Karpas-422 (cell line): ENCODE measurements at regions not wholly inside any gene's neighbourhood (a gene's known extent, or its start where the extent isn't known, plus 50 kb on each side); places are given as distances from the start of the nearest gene placed in this dataset.

ENCODE experiments used
- DNase-seq: peaks from one replicate; pipeline ENCODE4 v3.0.0-alpha.2; 2015
- H2AFZ ChIP-seq: fragments of 200-600 bp; sonication (generic); 2 replicates; pipeline ENCODE4 v1.6.1; 2014; ENCODE audit warnings: antibody characterized with exemption, low read length, mixed read lengths
- H3K27ac ChIP-seq: fragments of 200-600 bp; sonication (generic); 2 replicates; pipeline ENCODE4 v1.5.1; 2014; ENCODE audit warnings: mild to moderate bottlenecking, low read length, moderate library complexity
- H3K27me3 ChIP-seq: fragments of 200-600 bp; sonication (generic); 2 replicates; pipeline ENCODE4 v1.6.1; 2014; ENCODE audit warnings: low read length, mixed read lengths
- H3K36me3 ChIP-seq: fragments of 200-600 bp; sonication (generic); 2 replicates; pipeline ENCODE4 v1.6.1; 2014; ENCODE audit warnings: low read length, mixed read lengths; ENCODE audit not compliant: insufficient read depth
- H3K4me1 ChIP-seq: fragments of 200-600 bp; sonication (generic); 2 replicates; pipeline ENCODE4 v1.6.1; 2014; ENCODE audit warnings: mild to moderate bottlenecking, low read length, mixed read lengths
- H3K4me2 ChIP-seq: fragments of 200-600 bp; sonication (generic); 2 replicates; pipeline ENCODE4 v1.6.1; 2014; ENCODE audit warnings: low read length, low read depth, mild to moderate bottlenecking; ENCODE audit not compliant: poor library complexity, severe bottlenecking
- H3K4me3 ChIP-seq: fragments of 200-600 bp; sonication (generic); 2 replicates; pipeline ENCODE4 v1.5.1; 2014; ENCODE audit warnings: mild to moderate bottlenecking, antibody characterized with exemption, low read length, mixed read lengths
- H3K79me2 ChIP-seq: fragments of 200-600 bp; sonication (generic); 2 replicates; pipeline ENCODE4 v1.6.1; 2014; ENCODE audit warnings: mild to moderate bottlenecking, low read length, mixed read lengths
- H3K9ac ChIP-seq: fragments of 200-600 bp; sonication (generic); 2 replicates; pipeline ENCODE4 v1.6.0; 2014; ENCODE audit warnings: low read length
- H3K9me2 ChIP-seq: fragments of 200-600 bp; sonication (generic), shearing (Covaris generic); replicated peaks from 2 replicates; pipeline ENCODE4 v1.6.0; 2014; ENCODE audit warnings: mild to moderate bottlenecking, low read length, moderate library complexity; ENCODE audit not compliant: insufficient read depth
- H3K9me3 ChIP-seq: fragments of 300-700, 200-600 bp; sonication (generic); 2 replicates; pipeline ENCODE4 v1.6.1; 2014; ENCODE audit warnings: low read length, mixed read lengths
- H4K20me1 ChIP-seq: fragments of 200-600 bp; sonication (generic); 2 replicates; pipeline ENCODE4 v1.6.1; 2014; ENCODE audit warnings: mild to moderate bottlenecking, antibody characterized with exemption, low read length, low read depth; ENCODE audit not compliant: insufficient read depth

- Histone ChIP-seq H3K27me3 (no peaks in the 10 kb centered on the region; the same call in 1 of the 2 replicates), H3K36me3 (no peaks in the 10 kb centered on the region), H3K9me2 (no peaks in the 10 kb centered on the region), H3K4me2 (no peak overlapping the region), H3K79me2 (no peaks in the 10 kb centered on the region), H3K9ac (no peak overlapping the region), H4K20me1 (no peaks in the 10 kb centered on the region), H2AFZ (no peak overlapping the region), H3K27ac (no peak overlapping the region), H3K4me1 (no peaks in the 10 kb centered on the region), H3K4me3 (no peak overlapping the region), H3K9me3 (no peaks in the 10 kb centered on the region)
- no peak for DNase-seq
Observed at GRCh38 chr13:34143637-34144036, 325.7 kb downstream of the RFC3 start.

GRCh38 chr13:34144142-34144541 is 326.2 kb downstream of the RFC3 start:
- no peaks in the 10 kb centered on the region for H4K20me1 ChIP-seq
- no peaks in the 10 kb centered on the region for H3K27me3 ChIP-seq
- no peaks in the 10 kb centered on the region for H3K9me2 ChIP-seq

GRCh38 chr13:34145061-34145460 is 327.1 kb downstream of the RFC3 start:
- no peak overlapping the region for H2AFZ ChIP-seq
- no peaks in the 10 kb centered on the region for H4K20me1 ChIP-seq
- no peaks in the 10 kb centered on the region for H3K4me1 ChIP-seq
- DNase-seq = no peak
- no peaks in the 10 kb centered on the region for H3K27me3 ChIP-seq
- H3K36me3 ChIP-seq = no peaks in the 10 kb centered on the region
- H3K79me2 ChIP-seq = no peaks in the 10 kb centered on the region
- no peak overlapping the region for H3K27ac ChIP-seq
- no peak overlapping the region for H3K9ac ChIP-seq
- H3K4me2 ChIP-seq = no peak overlapping the region
- no peaks in the 10 kb centered on the region for H3K9me3 ChIP-seq
- no peaks in the 10 kb centered on the region for H3K9me2 ChIP-seq
- no peak overlapping the region for H3K4me3 ChIP-seq

More at GRCh38 chr13:34144142-34144541, 326.2 kb downstream of the RFC3 start:
- Histone ChIP-seq H3K79me2 (no peaks in the 10 kb centered on the region), H3K9me3 (no peaks in the 10 kb centered on the region), H3K36me3 (no peaks in the 10 kb centered on the region), H2AFZ (no peak overlapping the region), H3K9ac (no peak overlapping the region), H3K27ac (no peak overlapping the region), H3K4me3 (no peak overlapping the region), H3K4me2 (no peak overlapping the region), H3K4me1 (no peaks in the 10 kb centered on the region)
- no peak for DNase-seq

GRCh38 chr13:34148359-34148758 is 330.4 kb downstream of the RFC3 start:
- H3K9me3 ChIP-seq = no peaks in the 10 kb centered on the region
- no peak overlapping the region for H3K4me2 ChIP-seq
- H3K27me3 ChIP-seq = no peaks in the 10 kb centered on the region
- no peak overlapping the region for H3K9ac ChIP-seq
- H3K4me1 ChIP-seq = no peaks in the 10 kb centered on the region
- no peak for DNase-seq
- H4K20me1 ChIP-seq = no peaks in the 10 kb centered on the region
- H3K4me3 ChIP-seq = no peak overlapping the region
- H3K36me3 ChIP-seq = no peaks in the 10 kb centered on the region
- H3K9me2 ChIP-seq = no peaks in the 10 kb centered on the region
- no peaks in the 10 kb centered on the region for H3K79me2 ChIP-seq
- H3K27ac ChIP-seq = no peak overlapping the region
- H2AFZ ChIP-seq = no peak overlapping the region

- DNase-seq = no peak
- H3K4me2 ChIP-seq = no peak overlapping the region
- H3K4me3 ChIP-seq = no peak overlapping the region
- no peaks in the 10 kb centered on the region for H3K36me3 ChIP-seq
- H3K79me2 ChIP-seq = no peaks in the 10 kb centered on the region
- no peaks in the 10 kb centered on the region for H3K4me1 ChIP-seq
- no peaks in the 10 kb centered on the region for H4K20me1 ChIP-seq
- no peaks in the 10 kb centered on the region for H3K27me3 ChIP-seq
- no peaks in the 10 kb centered on the region for H3K9me2 ChIP-seq
- H2AFZ ChIP-seq = no peak overlapping the region
- H3K27ac ChIP-seq = no peak overlapping the region
- H3K9ac ChIP-seq = no peak overlapping the region
- no peaks in the 10 kb centered on the region for H3K9me3 ChIP-seq
Observed at GRCh38 chr13:34151885-34152284, 333.9 kb downstream of the RFC3 start.

GRCh38 chr13:34152409-34152808 is 334.5 kb downstream of the RFC3 start:
- Histone ChIP-seq H3K9me3 (no peaks in the 10 kb centered on the region), H3K27me3 (no peaks in the 10 kb centered on the region), H4K20me1 (no peaks in the 10 kb centered on the region), H3K79me2 (no peaks in the 10 kb centered on the region), H3K9me2 (no peaks in the 10 kb centered on the region), H3K9ac (no peak overlapping the region), H3K27ac (no peak overlapping the region), H3K4me2 (no peak overlapping the region), H3K4me3 (no peak overlapping the region), H3K4me1 (no peaks in the 10 kb centered on the region), H3K36me3 (no peaks in the 10 kb centered on the region), H2AFZ (no peak overlapping the region)
- DNase-seq = no peak

- Histone ChIP-seq H3K4me3 (no peak overlapping the region), H3K27ac (no peak overlapping the region), H3K9me3 (no peaks in the 10 kb centered on the region), H3K79me2 (no peaks in the 10 kb centered on the region), H3K27me3 (no peaks in the 10 kb centered on the region), H3K4me1 (no peaks in the 10 kb centered on the region), H4K20me1 (no peaks in the 10 kb centered on the region), H3K36me3 (no peaks in the 10 kb centered on the region), H2AFZ (no peak overlapping the region), H3K9ac (no peak overlapping the region), H3K9me2 (no peaks in the 10 kb centered on the region), H3K4me2 (no peak overlapping the region)
- DNase-seq = no peak
Observed at GRCh38 chr13:34152996-34153395, 335.0 kb downstream of the RFC3 start.

GRCh38 chr13:34153428-34154180 is 335.7 kb downstream of the RFC3 start:
- Histone ChIP-seq H3K27ac (no peak overlapping the region), H2AFZ (no peak overlapping the region), H3K36me3 (no peaks in the 10 kb centered on the region), H3K4me2 (no peak overlapping the region), H3K9ac (no peak overlapping the region), H4K20me1 (no peaks in the 10 kb centered on the region), H3K9me2 (no peaks in the 10 kb centered on the region), H3K79me2 (no peaks in the 10 kb centered on the region), H3K9me3 (no peaks in the 10 kb centered on the region), H3K4me3 (no peak overlapping the region), H3K4me1 (no peaks in the 10 kb centered on the region), H3K27me3 (no peaks in the 10 kb centered on the region)
- DNase-seq = no peak
